MM.1S (cell line): ENCODE measurements at regions not wholly inside any gene's neighbourhood (a gene's known extent, or its start where the extent isn't known, plus 50 kb on each side); places are given as distances from the start of the nearest gene placed in this dataset.

Experiments used
- EZH2 ChIP-seq: fragments of 300-600 bp; sonication (generic); optimal IDR thresholded peaks from 2 replicates; pipeline ENCODE3; 2017; ENCODE audit warnings: low read depth, mild to moderate bottlenecking, antibody characterized with exemption, low read length, mixed read lengths
- EZH2phosphoT487 ChIP-seq: fragments of 300-600 bp; sonication (generic); IDR thresholded peaks from 2 replicates; pipeline ENCODE4 v1.6.1; 2018; ENCODE audit warnings: antibody characterized with exemption, low read length
- TF ChIP-seq, protein P1 (sequence below): fragments of 300-600 bp; sonication (generic); IDR thresholded peaks from 2 replicates; pipeline ENCODE4 v1.5.1; 2016; ENCODE audit warnings: antibody characterized with exemption, low read length, mixed read lengths

DNA sequence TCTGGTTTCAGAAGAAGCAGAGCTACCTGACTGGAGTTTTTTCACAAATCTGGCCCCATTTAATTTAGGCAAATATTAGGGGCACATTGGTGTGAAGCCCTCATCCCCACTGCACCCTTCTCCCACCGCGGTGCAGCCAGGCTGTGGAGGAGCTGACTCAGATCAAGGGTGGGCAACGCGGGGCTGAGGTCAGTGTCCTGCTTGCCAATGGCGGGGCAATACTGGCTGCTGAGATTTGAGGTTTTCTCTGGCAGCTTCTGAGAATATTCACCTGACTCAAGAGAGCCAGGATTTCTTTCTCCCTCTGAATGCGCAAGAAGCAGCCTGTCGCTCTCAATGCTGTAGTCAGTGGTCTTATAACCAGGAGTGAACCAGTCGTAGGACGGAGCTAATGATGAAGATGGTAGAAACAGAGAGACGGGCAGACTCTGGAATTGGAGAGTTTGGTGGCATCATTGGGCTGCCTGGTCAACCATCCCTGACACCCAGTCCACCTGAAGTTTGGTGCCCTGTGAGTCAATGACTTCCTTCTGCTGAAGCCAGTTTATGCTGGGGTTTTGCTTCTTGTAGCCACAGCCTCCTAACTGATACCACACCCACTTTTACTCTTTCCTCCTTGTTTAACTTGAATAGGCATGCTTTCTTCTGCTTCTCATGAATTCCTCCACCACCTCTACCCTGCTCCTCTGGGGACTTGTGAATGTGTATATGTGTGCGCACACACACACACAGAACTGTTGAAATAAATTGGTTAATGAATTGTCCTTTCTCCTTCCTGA, 123.7 kb upstream of the CTBP2 start:
- TF ChIP-seq, protein P1, sequence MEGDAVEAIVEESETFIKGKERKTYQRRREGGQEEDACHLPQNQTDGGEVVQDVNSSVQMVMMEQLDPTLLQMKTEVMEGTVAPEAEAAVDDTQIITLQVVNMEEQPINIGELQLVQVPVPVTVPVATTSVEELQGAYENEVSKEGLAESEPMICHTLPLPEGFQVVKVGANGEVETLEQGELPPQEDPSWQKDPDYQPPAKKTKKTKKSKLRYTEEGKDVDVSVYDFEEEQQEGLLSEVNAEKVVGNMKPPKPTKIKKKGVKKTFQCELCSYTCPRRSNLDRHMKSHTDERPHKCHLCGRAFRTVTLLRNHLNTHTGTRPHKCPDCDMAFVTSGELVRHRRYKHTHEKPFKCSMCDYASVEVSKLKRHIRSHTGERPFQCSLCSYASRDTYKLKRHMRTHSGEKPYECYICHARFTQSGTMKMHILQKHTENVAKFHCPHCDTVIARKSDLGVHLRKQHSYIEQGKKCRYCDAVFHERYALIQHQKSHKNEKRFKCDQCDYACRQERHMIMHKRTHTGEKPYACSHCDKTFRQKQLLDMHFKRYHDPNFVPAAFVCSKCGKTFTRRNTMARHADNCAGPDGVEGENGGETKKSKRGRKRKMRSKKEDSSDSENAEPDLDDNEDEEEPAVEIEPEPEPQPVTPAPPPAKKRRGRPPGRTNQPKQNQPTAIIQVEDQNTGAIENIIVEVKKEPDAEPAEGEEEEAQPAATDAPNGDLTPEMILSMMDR, result no peak
- TF ChIP-seq EZH2, result no peak
- TF ChIP-seq EZH2phosphoT487, result no peak
